ENCODE measurements at regions not wholly inside any gene's neighbourhood (a gene's known extent, or its start where the extent isn't known, plus 50 kb on each side); places are given as distances from the start of the nearest gene placed in this dataset.

Small RNAs in the stretch of these regions (small RNA-seq; reads per million reads assigned to genes)
- gene AC119618.1 (0 reads per million in 2 experiments), gene RNA5SP499 (0 to 0.06 reads per million in 2 experiments)

All from NCI-H460 (cell line).